ENCODE measurements at regions not wholly inside any gene's neighbourhood (a gene's known extent, or its start where the extent isn't known, plus 50 kb on each side); places are given as distances from the start of the nearest gene placed in this dataset.

GRCh38 chr14:53723221-53723620 is 233.4 kb downstream of the BMP4 start:
- H3K4me1 Mint-ChIP-seq, result no peaks in the 10 kb centered on the region
- no peak overlapping the region for H3K4me3 Mint-ChIP-seq
- no peaks in the 10 kb centered on the region for H3K36me3 ChIP-seq (replicated peaks in 1 of 2; ENCODE audit: control insufficient read depth in 1 of 2, insufficient read depth in 2 of 2, low read length in 2 of 2)
- DNase-seq, result no peak
- no peaks in the 10 kb centered on the region for H3K36me3 Mint-ChIP-seq
- H3K27ac ChIP-seq (ENCODE audit: low read depth in 1 of 2, low read length in 2 of 2), result no peak overlapping the region
- TF ChIP-seq CTCF (IDR thresholded peaks at IDR 0.05), result no peak
- H3K27me3 Mint-ChIP-seq (ENCODE audit: low read depth in 3 of 3), result peaks cover 0 to 2% (median 0%) of the 10 kb centered on the region in 3 donors
- no peak overlapping the region for H3K4me3 ChIP-seq (replicated peaks in 1 of 3; ENCODE audit: low read depth in 2 of 3, low read length in 3 of 3)
- H3K27ac Mint-ChIP-seq, result no peak overlapping the region
- WGBS (ENCODE audit: insufficient coverage), result 93% methylated on average over 3 of the region's 5 CpGs
- H4K20me1 ChIP-seq (ENCODE audit: insufficient read depth, low read length), result no peaks in the 10 kb centered on the region
- no peaks in the 10 kb centered on the region for H3K27me3 ChIP-seq (ENCODE audit: control insufficient read depth in 2 of 2, insufficient read depth in 2 of 2, low read length in 2 of 2)
- peaks cover 2 to 13% (median 10%) of the 10 kb centered on the region in 7 donors for H3K9me3 Mint-ChIP-seq
- H2AFZ ChIP-seq (ENCODE audit: insufficient read depth, low read depth, low read length, poor library complexity, severe bottlenecking), result no peak overlapping the region
- no peak overlapping the region for H3K4me2 ChIP-seq (replicated peaks; ENCODE audit: extremely low read depth, low read length, poor library complexity, severe bottlenecking)
- no peaks in the 10 kb centered on the region for H3K4me1 ChIP-seq (ENCODE audit: control insufficient read depth in 1 of 2, insufficient read depth in 2 of 2, low read length in 2 of 2)
- no peak overlapping the region for H3K9ac ChIP-seq (ENCODE audit: insufficient read depth, low read length, poor library complexity, severe bottlenecking)
- no peaks in the 10 kb centered on the region for H3K79me2 ChIP-seq (ENCODE audit: insufficient read depth, low read length)
- intact Hi-C loops (cut with micrococcal nuclease), result no loop called here
- peaks cover 0 to 7% of the 10 kb centered on the region in 2 donors for H3K9me3 ChIP-seq (replicated peaks in 1 of 2; ENCODE audit: control insufficient read depth in 1 of 2, insufficient read depth in 1 of 2, low read length in 2 of 2)

GRCh38 chr14:53719536-53719935 is 237.1 kb downstream of the BMP4 start:
- WGBS (ENCODE audit: insufficient coverage), result 85% methylated on average over 1 of the region's 1 CpG

More at GRCh38 chr14:53719536-53719935, 237.1 kb downstream of the BMP4 start:
- H3K27ac ChIP-seq (ENCODE audit: low read depth in 1 of 2, low read length in 2 of 2), result no peak overlapping the region
- Mint-ChIP-seq H3K9me3 (peaks cover 2 to 18% (median 8%) of the 10 kb centered on the region in 7 donors), H3K4me3 (no peak overlapping the region), H3K27ac (no peak overlapping the region), H3K27me3 (ENCODE audit: low read depth in 3 of 3) (no peaks in the 10 kb centered on the region), H3K4me1 (no peaks in the 10 kb centered on the region), H3K36me3 (no peaks in the 10 kb centered on the region)
- DNase-seq, result no peak
- H3K4me2 ChIP-seq (replicated peaks; ENCODE audit: extremely low read depth, low read length, poor library complexity, severe bottlenecking), result no peak overlapping the region
- intact Hi-C loops (cut with micrococcal nuclease), result no loop called here
- TF ChIP-seq CTCF (IDR thresholded peaks at IDR 0.05), result no peak
- H3K27me3 ChIP-seq (ENCODE audit: control insufficient read depth in 2 of 2, insufficient read depth in 2 of 2, low read length in 2 of 2), result no peaks in the 10 kb centered on the region
- H2AFZ ChIP-seq (ENCODE audit: insufficient read depth, low read depth, low read length, poor library complexity, severe bottlenecking), result no peak overlapping the region
- H4K20me1 ChIP-seq (ENCODE audit: insufficient read depth, low read length), result no peaks in the 10 kb centered on the region
- no peaks in the 10 kb centered on the region for H3K4me1 ChIP-seq (ENCODE audit: control insufficient read depth in 1 of 2, insufficient read depth in 2 of 2, low read length in 2 of 2)
- H3K36me3 ChIP-seq (replicated peaks in 1 of 2; ENCODE audit: control insufficient read depth in 1 of 2, insufficient read depth in 2 of 2, low read length in 2 of 2), result no peaks in the 10 kb centered on the region
- no peak overlapping the region for H3K9ac ChIP-seq (ENCODE audit: insufficient read depth, low read length, poor library complexity, severe bottlenecking)
- H3K4me3 ChIP-seq (replicated peaks in 1 of 3; ENCODE audit: low read depth in 2 of 3, low read length in 3 of 3), result no peak overlapping the region
- H3K9me3 ChIP-seq (replicated peaks in 1 of 2; ENCODE audit: control insufficient read depth in 1 of 2, insufficient read depth in 1 of 2, low read length in 2 of 2), result peaks cover 0 to 10% of the 10 kb centered on the region in 2 donors
- H3K79me2 ChIP-seq (ENCODE audit: insufficient read depth, low read length), result no peaks in the 10 kb centered on the region

Data from CD14-positive monocyte (primary cell).